Ovary (tissue), 7 donors: ENCODE measurements at regions not wholly inside any gene's neighbourhood (a gene's known extent, or its start where the extent isn't known, plus 50 kb on each side); places are given as distances from the start of the nearest gene placed in this dataset.

ENCODE experiments used
- DNase-seq, 5 donors: peaks; one replicate each; pipeline ENCODE4 v3.0.0-alpha.2; 2019 to 2020
- H3K27ac ChIP-seq, 2 donors: fragments of 200-600 bp; one replicate each; pipeline versions ENCODE4 v1.5.1 to v1.8.0; 2019 to 2022
- H3K27me3 ChIP-seq: fragments of 200-600 bp; one replicate; pipeline ENCODE4 v1.8.0; 2022
- H3K36me3 ChIP-seq: fragments of 200-600 bp; sonication (generic); one replicate; pipeline ENCODE4 v1.5.1; 2019
- H3K4me1 ChIP-seq: one replicate; pipeline ENCODE4 v1.8.1; 2013; ENCODE audit warnings: mild to moderate bottlenecking, moderate library complexity; ENCODE audit not compliant: insufficient read depth
- H3K4me3 ChIP-seq: fragments of 200-600 bp; sonication (generic); one replicate; pipeline ENCODE4 v1.5.1; 2017
- H3K9me3 ChIP-seq, 2 donors: fragments of 200-600 bp in 1 of 2; sonication (generic) in 1 of 2; one replicate each; pipeline versions ENCODE4 v1.5.1 to v1.8.1; 2013 to 2019; ENCODE audit warnings: mild to moderate bottlenecking in 1 of 2, moderate library complexity in 1 of 2
- CTCF ChIP-seq, 3 donors: fragments of 450-650 bp in 2 of 3; fragments of 200-600 bp in 1 of 3; IDR thresholded peaks; one replicate each; pipeline versions ENCODE4 v1.5.1 to v1.8.0; 2016 to 2022; ENCODE audit warnings: antibody characterized with exemption in 3 of 3, mild to moderate bottlenecking in 1 of 3
- EP300 ChIP-seq: sonication (generic); formaldehyde crosslinking; IDR thresholded peaks from one replicate; pipeline ENCODE4 v1.6.1; 2017; ENCODE audit warnings: antibody characterized with exemption
- POLR2A ChIP-seq: fragments of 450-650 bp; IDR thresholded peaks from one replicate; pipeline ENCODE4 v1.6.1; 2017; ENCODE audit warnings: antibody characterized with exemption, mild to moderate bottlenecking, moderate library complexity
- WGBS, 3 donors: extraction: QIAGEN DNeasy Blood & Tissue Kit in 1 of 3; methylation state at CpG; one replicate each; pipeline versions ENCODE4 v1.1.5 to v1.1.7; 2013 to 2017; 5-methylcytosine and 5-hydroxymethylcytosine counted together
- intact Hi-C, 4 donors: fragments of 100-400 bp; cut with DNase I; formaldehyde crosslinking; loops; one replicate each; pipeline versions ENCODE4 v1.11.0 to v1.15.1; 2022 to 2023
- donor health status: DM: no; HTN: no; CAD: no; lungs with moderate emphysema.
- donor health status: DM: no; HTN: no; CAD: no.
- donor health status: Bipolar disorder and iron deficiency.
- donor health status: DM: no; HTN: no; CAD: no.
- donor health status: DM: yes; HTN: yes; CAD: no.

- intact Hi-C loops = no loop called here
- TF ChIP-seq EP300 (no peak), CTCF (IDR thresholded peaks at IDR 0.05) (no peak), POLR2A (no peak)
- peak in 1 of 5 donors; percentile 5 for DNase-seq
Observed at GRCh38 chr12:132393991-132394949, 64.9 kb upstream of the GALNT9 start.

GRCh38 chr12:132393245-132393795 lies 63.9 kb upstream of the GALNT9 start:
- 50 to 61% (median 56%) methylated on average over 19 of the region's 19 CpGs for WGBS, 3 donors

More at GRCh38 chr12:132393991-132394949, 64.9 kb upstream of the GALNT9 start:
- H3K27me3 ChIP-seq = no peaks in the 10 kb centered on the region
- H3K4me1 ChIP-seq = no peaks in the 10 kb centered on the region
- no peak overlapping the region for H3K27ac ChIP-seq
- no peak overlapping the region for H3K4me3 ChIP-seq
- no peaks in the 10 kb centered on the region for H3K9me3 ChIP-seq
- no peaks in the 10 kb centered on the region for H3K36me3 ChIP-seq
- 76 to 84% (median 79%) methylated on average over 36 of the region's 36 CpGs for WGBS, 3 donors

GRCh38 chr12:132392389-132393244 lies 63.2 kb upstream of the GALNT9 start:
- no peaks in the 10 kb centered on the region for H3K4me1 ChIP-seq
- H3K27ac ChIP-seq = no peak overlapping the region
- no peaks in the 10 kb centered on the region for H3K27me3 ChIP-seq
- TF ChIP-seq CTCF (IDR thresholded peaks at IDR 0.05) (no peak), POLR2A (no peak), EP300 (no peak)
- H3K4me3 ChIP-seq = no peak overlapping the region
- DNase-seq = peak in 1 of 5 donors; percentile 6
- 74 to 80% (median 79%) methylated on average over 29 to 37 of the region's 43 CpGs for WGBS, 3 donors
- H3K36me3 ChIP-seq = no peaks in the 10 kb centered on the region
- intact Hi-C loops = no loop called here
- H3K9me3 ChIP-seq = no peaks in the 10 kb centered on the region

More at GRCh38 chr12:132393245-132393795, 63.9 kb upstream of the GALNT9 start:
- no peaks in the 10 kb centered on the region for H3K4me1 ChIP-seq
- TF ChIP-seq POLR2A = no peak
- no peak for TF ChIP-seq EP300
- no peak for TF ChIP-seq CTCF (IDR thresholded peaks at IDR 0.05)
- H3K27ac ChIP-seq = no peak overlapping the region
- intact Hi-C loops = no loop called here
- no peak overlapping the region for H3K4me3 ChIP-seq
- peak in 1 of 5 donors; percentile 10 for DNase-seq
- H3K9me3 ChIP-seq = no peaks in the 10 kb centered on the region
- H3K27me3 ChIP-seq = no peaks in the 10 kb centered on the region
- no peaks in the 10 kb centered on the region for H3K36me3 ChIP-seq

GRCh38 chr12:132391326-132392041 lies 62.1 kb upstream of the GALNT9 start:
- no peaks in the 10 kb centered on the region for H3K27me3 ChIP-seq
- H3K9me3 ChIP-seq = no peaks in the 10 kb centered on the region
- DNase-seq = no peak
- H3K4me3 ChIP-seq = no peak overlapping the region
- intact Hi-C loops = no loop called here
- H3K27ac ChIP-seq = no peak overlapping the region
- 90 to 91% (median 90%) methylated on average over 43 of the region's 43 CpGs for WGBS, 3 donors
- no peaks in the 10 kb centered on the region for H3K4me1 ChIP-seq
- TF ChIP-seq POLR2A = no peak
- TF ChIP-seq CTCF (IDR thresholded peaks at IDR 0.05) = no peak
- H3K36me3 ChIP-seq = no peaks in the 10 kb centered on the region
